PC-3 (cell line): ENCODE measurements at regions not wholly inside any gene's neighbourhood (a gene's known extent, or its start where the extent isn't known, plus 50 kb on each side); places are given as distances from the start of the nearest gene placed in this dataset.

Experiments used
- CTCF ChIP-seq: fragments of 300-600 bp; sonication (generic); conservative IDR thresholded peaks from 2 replicates; pipeline ENCODE4 v1.5.1; 2017; ENCODE audit warnings: antibody characterized with exemption, low read depth, mild to moderate bottlenecking, low read length
- EZH2 ChIP-seq: fragments of 300-600 bp; sonication (generic); IDR thresholded peaks from one replicate; pipeline ENCODE4 v1.6.1; 2017; ENCODE audit warnings: antibody characterized with exemption, mild to moderate bottlenecking, low read length; ENCODE audit not compliant: unreplicated experiment

DNA sequence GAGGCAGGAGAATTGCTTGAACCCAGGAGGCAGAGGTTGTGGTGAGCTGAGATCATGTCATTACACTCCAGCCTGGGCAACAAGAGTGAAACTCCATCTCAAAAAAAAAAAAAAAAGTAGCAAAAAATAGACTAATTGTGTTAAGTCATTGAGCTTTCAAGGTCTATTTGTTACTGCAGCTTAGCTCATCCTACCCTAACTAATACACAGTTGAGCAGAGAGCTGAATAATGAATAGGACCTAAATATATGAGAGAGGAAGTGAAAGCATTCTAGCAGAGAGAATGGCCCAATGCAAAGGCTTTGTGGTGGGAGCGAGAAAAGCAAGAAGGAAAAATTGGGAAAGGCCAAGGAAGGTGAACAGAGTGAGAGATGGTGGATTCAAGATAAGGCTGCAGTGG is 128.3 kb downstream of the AXIN2 start:
- no peak for TF ChIP-seq CTCF
- no peak for TF ChIP-seq EZH2
